GM21515 (cell line): ENCODE measurements at regions not wholly inside any gene's neighbourhood (a gene's known extent, or its start where the extent isn't known, plus 50 kb on each side); places are given as distances from the start of the nearest gene placed in this dataset.
"Not testable (repeated sequence)": the region's sequence is repeated elsewhere in the genome, so short reads cannot be mapped to it uniquely, and the experiment has no call there.

ENCODE experiments used
- ATAC-seq: cut with Tn5 transposase; IDR thresholded peaks from one replicate; pipeline ENCODE4 v1.9.1; 2021; ENCODE audit not compliant: unreplicated experiment

DNA sequence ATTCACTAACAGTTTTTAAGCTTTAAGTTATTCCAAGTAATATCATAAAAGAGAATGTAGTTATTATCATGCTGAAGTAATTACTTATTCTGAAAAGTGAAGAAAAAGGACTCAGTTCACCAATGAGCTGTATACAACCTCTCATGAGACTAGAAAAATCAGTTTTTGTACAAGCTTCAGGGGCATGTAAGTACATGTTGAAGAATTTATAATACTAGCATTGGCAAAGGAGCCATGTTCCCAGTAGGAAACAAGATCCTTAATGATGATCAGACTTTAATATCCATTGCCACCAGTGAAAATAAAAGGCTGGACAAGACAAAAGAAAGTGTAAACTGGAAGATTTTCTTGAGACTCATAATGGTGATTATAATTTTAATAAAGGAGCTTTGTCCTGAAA is 532.8 kb downstream of the PLOD2 start:
- no peak for ATAC-seq

- ATAC-seq = no peak
Observed at GRCh38 chr3:145637105-145637504, 523.9 kb downstream of the PLOD2 start.

- ATAC-seq = no peak
Observed at GRCh38 chr3:145639003-145639606, 521.9 kb downstream of the PLOD2 start.

DNA sequence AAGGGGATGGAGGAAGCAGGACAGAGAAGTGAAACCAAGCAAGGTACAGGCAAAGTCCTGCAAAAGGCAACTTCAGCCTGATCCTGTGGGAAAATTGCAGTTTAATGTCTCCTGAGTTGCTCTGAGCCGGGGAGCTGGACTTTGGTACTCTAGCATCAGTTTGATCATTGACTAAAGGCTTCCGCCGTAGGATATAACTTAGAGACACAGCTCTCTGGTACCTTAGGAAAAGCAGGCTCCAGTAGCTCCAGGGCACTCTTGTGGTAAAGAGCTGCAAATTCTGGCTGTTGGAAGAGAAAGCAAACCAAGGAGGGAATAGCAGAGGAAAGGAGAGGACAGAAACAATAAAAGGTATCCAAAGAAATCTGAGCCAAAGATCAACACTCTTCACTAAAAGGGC is 521.1 kb downstream of the PLOD2 start:
- no peak for ATAC-seq

- no peak for ATAC-seq
Observed at GRCh38 chr3:145648396-145648795, 512.6 kb downstream of the PLOD2 start.

GRCh38 chr3:145649368-145649887 is 511.6 kb downstream of the PLOD2 start:
- no peak for ATAC-seq

DNA sequence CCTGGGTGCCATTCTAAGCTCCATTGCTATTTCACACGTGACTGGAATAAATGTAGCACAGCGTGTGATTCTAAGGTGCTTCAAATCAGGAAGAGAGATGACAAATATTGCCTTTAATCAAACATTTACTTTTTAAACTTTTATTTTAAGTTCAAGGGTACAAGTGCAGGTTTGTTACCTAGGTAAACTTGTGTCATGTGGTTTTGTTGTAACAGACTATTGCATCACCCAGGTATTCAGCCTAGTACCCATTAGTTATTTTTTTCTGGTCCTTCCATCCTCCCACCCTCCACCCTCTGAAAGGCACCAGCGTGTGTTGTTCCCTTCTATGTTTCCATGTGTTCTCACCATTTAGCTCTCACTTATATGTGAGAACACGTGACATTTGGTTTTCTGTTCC is 510.8 kb downstream of the PLOD2 start:
- no peak for ATAC-seq

GRCh38 chr3:145671121-145671520 is 489.9 kb downstream of the PLOD2 start:
- ATAC-seq = no peak

DNA sequence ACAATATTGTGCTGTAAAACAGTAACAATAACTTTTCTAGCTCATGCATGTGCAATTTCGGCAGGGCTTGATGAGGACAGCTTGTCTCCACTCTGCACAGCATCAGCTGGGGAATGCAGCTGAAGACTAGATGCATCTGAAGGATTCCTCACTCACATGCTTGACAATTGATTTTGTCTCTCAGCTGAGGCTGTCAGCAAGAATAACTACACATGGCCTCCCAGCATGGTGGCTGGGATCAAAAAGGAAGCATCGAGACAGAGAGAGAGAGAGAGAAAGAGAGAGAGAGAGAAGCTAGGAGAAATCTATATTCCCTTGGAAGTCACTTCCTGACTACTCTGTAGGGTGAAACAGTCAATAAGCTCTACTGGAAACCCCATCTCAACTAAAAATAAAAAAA is 487.1 kb downstream of the PLOD2 start:
- ATAC-seq = no peak

- no peak for ATAC-seq
Observed at GRCh38 chr3:145678401-145678800, 482.6 kb downstream of the PLOD2 start.

GRCh38 chr3:145681181-145681580 is 479.8 kb downstream of the PLOD2 start:
- no peak for ATAC-seq

- not testable (repeated sequence) for ATAC-seq
Observed at GRCh38 chr3:145687978-145688377, 473.0 kb downstream of the PLOD2 start.

DNA sequence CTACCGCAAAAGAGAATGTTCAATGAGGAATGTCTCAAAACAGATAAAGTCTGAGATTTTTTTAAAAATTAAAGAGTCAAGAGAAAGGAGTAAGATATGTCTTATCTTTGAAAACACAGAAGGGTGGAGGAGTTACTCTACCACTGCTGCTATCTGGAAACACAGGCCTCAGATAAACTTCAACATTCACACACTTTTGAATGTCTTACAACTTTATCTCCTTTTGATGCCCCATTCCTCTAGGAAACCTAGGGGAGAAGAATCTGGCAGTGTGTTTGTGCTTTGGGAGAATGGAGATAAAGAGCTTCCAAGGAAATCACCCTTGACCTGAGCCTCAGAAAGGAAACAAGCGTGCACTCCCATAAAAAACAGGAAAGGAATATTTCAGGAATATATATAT is 468.2 kb downstream of the PLOD2 start:
- ATAC-seq = no peak

- no peak for ATAC-seq
Observed at GRCh38 chr3:145696011-145696410, 465.0 kb downstream of the PLOD2 start.

GRCh38 chr3:145698250-145698649 is 462.7 kb downstream of the PLOD2 start:
- no peak for ATAC-seq

DNA sequence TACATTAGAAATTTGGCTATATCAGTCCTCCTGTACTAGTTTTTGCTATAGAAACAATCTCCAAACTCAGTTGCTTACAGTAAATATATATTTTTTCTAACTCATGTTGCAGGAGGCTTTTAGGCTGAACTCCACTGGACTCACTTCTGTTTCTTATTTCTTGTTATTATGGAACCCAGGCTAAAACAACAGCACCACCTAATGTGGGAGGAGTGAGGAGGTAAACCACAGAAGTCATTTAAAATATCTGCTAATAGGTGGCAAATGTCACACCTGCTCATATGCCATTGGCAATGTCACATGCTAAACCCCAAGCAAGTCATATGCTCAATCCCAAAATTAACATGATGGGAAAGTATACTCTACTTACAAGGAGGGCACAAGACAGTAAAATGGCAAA is 462.2 kb downstream of the PLOD2 start:
- ATAC-seq = no peak

GRCh38 chr3:145704020-145704419 is 457.0 kb downstream of the PLOD2 start:
- ATAC-seq = no peak

GRCh38 chr3:145709779-145710178 is 451.2 kb downstream of the PLOD2 start:
- ATAC-seq = not testable (repeated sequence)

DNA sequence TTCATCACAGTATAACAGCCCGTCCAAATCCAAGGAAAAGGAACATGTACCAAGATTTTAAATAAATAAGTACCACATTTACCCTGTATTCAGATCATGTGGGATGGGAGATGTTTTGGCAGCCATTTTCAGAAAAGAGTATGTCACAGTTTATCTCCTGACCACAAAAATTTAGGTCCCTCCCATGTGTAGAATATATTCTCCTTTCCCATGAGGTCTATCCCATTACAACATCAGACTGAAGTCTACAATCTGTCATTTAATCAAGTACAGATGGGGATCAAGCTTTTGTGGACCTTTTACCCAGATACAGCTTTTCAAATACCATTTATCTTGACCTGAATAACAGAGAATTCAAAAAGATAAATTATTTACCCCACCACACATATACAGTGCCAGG is 444.5 kb downstream of the PLOD2 start:
- ATAC-seq = no peak

DNA sequence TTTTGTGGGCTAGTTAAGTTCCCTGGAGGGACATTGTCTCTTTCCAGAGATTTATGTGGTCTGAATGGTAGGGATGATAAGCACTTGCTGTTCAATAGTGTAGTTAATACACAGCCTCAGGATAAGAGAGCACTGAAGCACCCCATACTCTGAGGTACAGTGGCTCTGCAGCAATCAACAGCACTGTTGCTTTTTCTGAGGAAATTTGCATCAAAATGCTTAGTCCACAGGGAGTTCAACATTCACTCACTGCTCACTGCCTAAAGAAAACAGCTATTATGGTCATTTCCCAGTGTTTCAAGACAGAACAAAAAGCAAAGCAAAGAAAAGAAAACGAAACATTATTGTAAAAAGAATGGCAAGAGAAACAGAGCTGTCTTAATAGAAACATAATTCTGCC is 441.9 kb downstream of the PLOD2 start:
- ATAC-seq = no peak

DNA sequence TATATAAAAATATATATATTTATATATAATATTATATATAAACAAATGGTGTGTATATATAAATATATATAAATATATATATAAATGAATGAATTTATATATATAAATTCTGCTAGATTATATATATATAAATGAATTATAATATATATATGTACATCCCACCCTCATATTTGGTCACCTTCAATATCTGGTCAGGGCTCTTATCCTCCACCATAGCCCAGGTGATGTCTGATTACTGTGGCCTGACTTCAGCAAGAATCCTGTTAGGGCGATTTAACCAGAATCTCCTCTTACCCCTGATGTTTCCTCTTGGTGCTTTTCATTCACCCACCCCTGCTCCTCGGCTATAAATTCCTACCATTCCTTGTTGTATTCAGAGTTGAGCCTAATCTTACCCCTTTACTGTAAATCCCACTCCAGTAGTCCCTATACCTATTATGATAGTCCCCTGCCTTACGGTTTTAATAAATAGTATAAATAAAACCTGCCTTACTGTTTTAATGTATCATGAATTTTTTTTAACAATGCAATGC is 439.6 kb downstream of the PLOD2 start:
- no peak for ATAC-seq

DNA sequence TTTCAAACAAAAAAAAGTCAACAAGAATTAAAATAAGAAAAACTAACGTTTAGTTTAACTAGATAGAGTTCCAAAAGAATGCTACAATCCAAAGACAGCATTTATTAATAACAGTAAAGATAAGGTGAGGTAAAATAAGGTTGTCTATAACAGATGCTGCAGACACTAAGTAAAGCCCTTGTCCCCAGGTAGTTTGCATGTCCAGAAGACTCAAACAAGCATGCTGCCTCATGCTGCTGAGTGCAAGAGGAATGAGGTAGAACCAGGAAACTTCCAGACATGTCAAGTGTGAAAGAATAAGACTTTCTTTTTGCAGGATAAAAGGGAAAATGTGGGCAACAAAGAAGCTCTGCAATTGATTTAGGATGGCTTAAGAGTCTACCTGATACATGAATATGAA is 439.2 kb downstream of the PLOD2 start:
- no peak for ATAC-seq

DNA sequence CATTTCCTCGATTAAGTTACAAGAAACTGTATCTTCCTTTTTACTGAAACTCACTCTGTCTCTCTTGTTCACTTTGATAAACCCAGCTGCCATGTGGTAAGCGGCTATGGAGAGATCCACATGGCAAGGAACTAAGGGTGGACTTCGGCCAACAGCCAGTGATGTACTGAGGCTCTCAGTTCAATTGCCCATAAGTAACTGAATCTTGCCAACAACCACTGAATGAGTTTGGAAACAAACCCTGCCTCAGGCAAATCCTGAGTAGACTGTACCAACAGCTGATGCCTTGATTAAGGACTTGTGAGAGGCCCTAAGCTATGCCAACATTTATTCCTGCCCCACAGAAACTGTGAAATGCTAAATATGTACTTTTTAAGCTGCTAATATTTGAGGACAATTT is 433.5 kb downstream of the PLOD2 start:
- no peak for ATAC-seq
